GM18909 (cell line): ENCODE measurements at regions not wholly inside any gene's neighbourhood (a gene's known extent, or its start where the extent isn't known, plus 50 kb on each side); places are given as distances from the start of the nearest gene placed in this dataset.
A peak's percentile ranks its signal among the peaks of the same experiment; 100 is the strongest.

ENCODE experiments used
- ATAC-seq: cut with Tn5 transposase; IDR thresholded peaks from one replicate; pipeline ENCODE4 v1.9.1; 2021; ENCODE audit warnings: mild to moderate bottlenecking; ENCODE audit not compliant: unreplicated experiment, poor library complexity

GRCh38 chr11:26777372-26777808 is 55.5 kb upstream of the SLC5A12 start:
- no peak for ATAC-seq

- no peak for ATAC-seq
Observed at GRCh38 chr11:26778000-26778757, 56.3 kb upstream of the SLC5A12 start.

GRCh38 chr11:26779074-26779865 is 57.4 kb upstream of the SLC5A12 start:
- no peak for ATAC-seq

- ATAC-seq: no peak
Observed at GRCh38 chr11:26780376-26781085, 58.7 kb upstream of the SLC5A12 start.

GRCh38 chr11:26782220-26782965 is 60.5 kb upstream of the SLC5A12 start:
- no peak for ATAC-seq

- ATAC-seq: no peak
Observed at GRCh38 chr11:26783997-26784396, 62.1 kb upstream of the SLC5A12 start.

GRCh38 chr11:26790738-26791137 is 68.9 kb upstream of the SLC5A12 start:
- ATAC-seq: no peak

- no peak for ATAC-seq
Observed at GRCh38 chr11:26792941-26793340, 71.1 kb upstream of the SLC5A12 start.

GRCh38 chr11:26793487-26793886 is 71.6 kb upstream of the SLC5A12 start:
- ATAC-seq: no peak

- ATAC-seq: no peak
Observed at GRCh38 chr11:26801601-26802000, 79.7 kb upstream of the SLC5A12 start.

GRCh38 chr11:26805001-26805400 is 83.1 kb upstream of the SLC5A12 start:
- no peak for ATAC-seq

GRCh38 chr11:26806219-26806618 is 84.4 kb upstream of the SLC5A12 start:
- ATAC-seq: no peak

- no peak for ATAC-seq
Observed at GRCh38 chr11:26820739-26821138, 98.9 kb upstream of the SLC5A12 start.

GRCh38 chr11:26823963-26824362 is 102.1 kb upstream of the SLC5A12 start:
- no peak for ATAC-seq

GRCh38 chr11:26827567-26828081 is 105.8 kb upstream of the SLC5A12 start:
- peak; percentile 52 for ATAC-seq

GRCh38 chr11:26828288-26828687 is 106.4 kb upstream of the SLC5A12 start:
- ATAC-seq: peak; percentile 3

GRCh38 chr11:26830218-26830617 is 108.4 kb upstream of the SLC5A12 start:
- peak; percentile 44 for ATAC-seq

- no peak for ATAC-seq
Observed at GRCh38 chr11:26830757-26831156, 108.9 kb upstream of the SLC5A12 start.

GRCh38 chr11:26834601-26835000 is 112.7 kb upstream of the SLC5A12 start:
- no peak for ATAC-seq

- ATAC-seq: no peak
Observed at GRCh38 chr11:26835611-26836010, 113.8 kb upstream of the SLC5A12 start.
